ENCODE measurements at regions not wholly inside any gene's neighbourhood (a gene's known extent, or its start where the extent isn't known, plus 50 kb on each side); places are given as distances from the start of the nearest gene placed in this dataset.
"Not testable (repeated sequence)": the region's sequence is repeated elsewhere in the genome, so short reads cannot be mapped to it uniquely, and the experiment has no call there.

DNA sequence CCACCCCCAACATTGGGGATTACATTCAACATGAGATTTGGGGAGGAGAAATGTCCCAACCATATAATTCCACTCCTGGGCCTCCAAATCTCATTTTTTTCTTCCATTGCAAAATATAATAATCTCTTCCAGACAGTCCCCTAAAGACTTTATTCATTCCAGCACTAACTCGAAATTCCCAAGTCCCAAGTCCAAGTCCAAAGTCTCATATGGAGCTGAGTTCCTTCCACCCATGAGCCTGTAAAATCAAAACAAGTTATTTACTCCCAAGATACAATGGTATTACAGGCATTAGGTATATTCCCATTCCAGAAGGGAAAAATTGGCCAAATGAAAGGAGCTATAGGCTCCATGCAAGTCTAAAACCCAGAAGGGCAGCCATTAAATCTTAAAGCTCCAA, 56.7 kb downstream of the P2RY1 start:
- Mint-ChIP-seq H3K9me3 (peaks cover 0 to 7% of the 10 kb centered on the region in 2 donors), H3K36me3 (no peaks in the 10 kb centered on the region), H3K27ac (no peak overlapping the region)
- no peak for DNase-seq (ENCODE audit: low spot score in 2 of 2)
- ATAC-seq, result no peak

GRCh38 chr3:152892446-152892845, 57.5 kb downstream of the P2RY1 start:
- no peak overlapping the region for H3K27ac Mint-ChIP-seq
- no peaks in the 10 kb centered on the region for H3K36me3 Mint-ChIP-seq
- DNase-seq (ENCODE audit: low spot score in 2 of 2) (no peak), ATAC-seq (no peak)
- H3K9me3 Mint-ChIP-seq, result peaks cover 0 to 7% of the 10 kb centered on the region in 2 donors

DNA sequence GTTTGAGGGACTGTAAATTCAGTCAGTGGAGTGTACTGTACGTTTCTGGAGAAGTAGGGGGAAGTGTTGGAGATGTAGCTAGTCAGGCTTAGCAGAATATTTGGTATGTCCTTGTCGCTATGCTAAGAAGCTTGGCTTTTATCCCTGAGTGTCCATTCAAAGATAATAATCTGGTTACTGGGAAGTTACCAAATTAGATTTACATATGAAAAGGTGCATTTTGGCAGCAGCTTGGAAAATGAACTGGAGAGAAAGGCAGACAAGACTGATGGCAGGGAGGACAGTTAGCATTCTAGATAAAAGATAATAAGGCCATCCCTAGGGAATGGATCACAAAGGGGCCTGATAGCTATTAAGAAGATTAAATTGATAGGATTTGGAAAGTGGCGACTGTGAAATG, 58.7 kb downstream of the P2RY1 start:
- Mint-ChIP-seq H3K9me3 (peaks cover 0 to 7% of the 10 kb centered on the region in 2 donors), H3K27ac (no peak overlapping the region), H3K36me3 (no peaks in the 10 kb centered on the region)
- no peak for ATAC-seq
- no peak for DNase-seq (ENCODE audit: low spot score in 2 of 2)

- no peak overlapping the region for H3K27ac Mint-ChIP-seq
- no peaks in the 10 kb centered on the region for H3K36me3 Mint-ChIP-seq
- DNase-seq (ENCODE audit: low spot score in 2 of 2) (no peak), ATAC-seq (no peak)
- H3K9me3 Mint-ChIP-seq, result no peaks in the 10 kb centered on the region
These were observed 64.4 kb downstream of the P2RY1 start for GRCh38 chr3:152899306-152899705.

DNA sequence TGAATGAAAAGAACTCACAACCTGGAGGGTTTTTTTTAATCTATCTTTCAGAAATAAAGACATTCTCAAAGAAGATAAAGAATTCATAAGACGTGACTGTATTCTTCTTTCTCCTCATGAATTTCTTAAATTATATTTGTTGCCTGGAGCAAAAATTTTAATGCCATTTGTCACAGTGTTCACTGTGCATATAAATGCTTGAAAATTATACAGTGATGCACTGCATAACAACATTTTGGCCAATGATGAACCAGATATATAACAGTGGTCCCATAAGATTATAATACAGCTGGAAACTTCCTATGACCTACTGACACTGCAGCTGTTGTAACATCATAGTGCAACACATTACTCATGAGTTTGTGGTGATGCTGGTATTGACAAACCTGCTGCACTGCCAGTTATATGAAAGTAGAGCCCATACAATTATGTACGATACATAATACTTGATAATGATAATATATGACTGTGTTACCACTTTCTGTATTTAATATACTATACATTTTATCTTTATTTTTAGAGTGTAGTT, 67.3 kb downstream of the P2RY1 start:
- Mint-ChIP-seq H3K27ac (no peak overlapping the region), H3K36me3 (no peaks in the 10 kb centered on the region), H3K9me3 (no peaks in the 10 kb centered on the region)
- ATAC-seq (no peak), DNase-seq (ENCODE audit: low spot score in 2 of 2) (no peak)

- DNase-seq (ENCODE audit: low spot score in 2 of 2) (no peak), ATAC-seq (no peak)
- Mint-ChIP-seq H3K27ac (no peak overlapping the region), H3K9me3 (no peaks in the 10 kb centered on the region), H3K36me3 (no peaks in the 10 kb centered on the region)
These were observed 70.7 kb downstream of the P2RY1 start for GRCh38 chr3:152905631-152906030.

GRCh38 chr3:152909180-152909883, 74.4 kb downstream of the P2RY1 start:
- no peak overlapping the region for H3K27ac Mint-ChIP-seq
- ATAC-seq (no peak), DNase-seq (ENCODE audit: low spot score in 2 of 2) (no peak)
- no peaks in the 10 kb centered on the region for H3K9me3 Mint-ChIP-seq
- H3K36me3 Mint-ChIP-seq, result no peaks in the 10 kb centered on the region

DNA sequence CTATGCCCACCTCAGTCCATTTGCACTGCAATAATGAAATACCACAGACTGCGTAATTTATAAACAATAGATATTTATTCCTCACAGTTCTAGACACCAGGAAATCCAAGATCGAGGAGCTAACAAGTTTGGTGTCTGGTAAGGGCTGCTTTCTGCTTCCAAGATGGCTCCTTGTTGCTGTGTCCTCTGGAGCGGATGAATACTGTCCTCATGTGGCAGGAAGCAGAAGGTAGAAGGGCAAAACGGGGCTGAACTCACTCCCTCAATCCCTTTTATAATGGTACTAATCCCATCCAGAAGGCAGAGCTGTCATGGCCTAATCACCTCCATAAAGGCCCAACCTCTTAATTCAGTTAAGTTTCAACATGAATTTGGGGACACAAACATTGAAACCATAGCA, 75.3 kb downstream of the P2RY1 start:
- DNase-seq (ENCODE audit: low spot score in 2 of 2), result no peak
- no peaks in the 10 kb centered on the region for H3K36me3 Mint-ChIP-seq
- no peak overlapping the region for H3K27ac Mint-ChIP-seq
- ATAC-seq, result no peak
- no peaks in the 10 kb centered on the region for H3K9me3 Mint-ChIP-seq

- no peaks in the 10 kb centered on the region for H3K9me3 Mint-ChIP-seq
- H3K27ac Mint-ChIP-seq, result no peak overlapping the region
- ATAC-seq (no peak), DNase-seq (ENCODE audit: low spot score in 2 of 2) (no peak)
- H3K36me3 Mint-ChIP-seq, result no peaks in the 10 kb centered on the region
These were observed 76.0 kb downstream of the P2RY1 start for GRCh38 chr3:152910966-152911365.

GRCh38 chr3:152914743-152915142, 79.8 kb downstream of the P2RY1 start:
- H3K9me3 Mint-ChIP-seq; H3K27ac Mint-ChIP-seq; H3K36me3 Mint-ChIP-seq; ATAC-seq; DNase-seq (ENCODE audit: low spot score in 2 of 2): not testable (repeated sequence)

- Mint-ChIP-seq H3K9me3 (no peaks in the 10 kb centered on the region), H3K27ac (no peak overlapping the region), H3K36me3 (no peaks in the 10 kb centered on the region)
- ATAC-seq, result no peak
- DNase-seq (ENCODE audit: low spot score in 2 of 2), result no peak
These were observed 80.8 kb downstream of the P2RY1 start for GRCh38 chr3:152915695-152916094.

- Mint-ChIP-seq H3K27ac (no peak overlapping the region), H3K36me3 (no peaks in the 10 kb centered on the region), H3K9me3 (no peaks in the 10 kb centered on the region)
- DNase-seq (ENCODE audit: low spot score in 2 of 2), result no peak
- no peak for ATAC-seq
These were observed 81.9 kb downstream of the P2RY1 start for GRCh38 chr3:152916753-152917279.

DNA sequence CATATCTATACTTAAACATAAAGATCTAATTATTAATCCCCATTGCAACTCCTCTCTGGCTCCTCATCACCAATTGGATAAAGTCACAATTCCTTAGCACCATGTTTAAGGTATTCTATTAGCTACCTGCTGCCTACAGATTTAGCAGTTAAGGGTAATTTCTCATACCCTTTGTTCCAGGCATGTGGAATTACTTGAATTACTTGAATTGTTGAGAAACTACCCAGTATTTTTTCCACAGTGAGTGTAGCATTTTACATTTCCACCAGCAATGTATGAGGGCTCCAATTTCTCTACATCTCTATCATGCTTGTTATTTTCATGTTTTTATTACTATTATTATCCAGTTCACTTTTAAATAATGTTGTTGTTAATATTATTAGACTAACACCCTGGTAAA, 86.4 kb downstream of the P2RY1 start:
- H3K9me3 Mint-ChIP-seq, result no peaks in the 10 kb centered on the region
- H3K36me3 Mint-ChIP-seq, result no peaks in the 10 kb centered on the region
- ATAC-seq, result no peak
- no peak for DNase-seq (ENCODE audit: low spot score in 2 of 2)
- no peak overlapping the region for H3K27ac Mint-ChIP-seq

- Mint-ChIP-seq H3K27ac (no peak overlapping the region), H3K36me3 (no peaks in the 10 kb centered on the region), H3K9me3 (no peaks in the 10 kb centered on the region)
- DNase-seq (ENCODE audit: low spot score in 2 of 2) (no peak), ATAC-seq (no peak)
These were observed 87.6 kb downstream of the P2RY1 start for GRCh38 chr3:152922554-152922953.

GRCh38 chr3:152927131-152927530, 92.2 kb downstream of the P2RY1 start:
- DNase-seq (ENCODE audit: low spot score in 2 of 2) (no peak), ATAC-seq (no peak)
- Mint-ChIP-seq H3K27ac (no peak overlapping the region), H3K9me3 (no peaks in the 10 kb centered on the region), H3K36me3 (no peaks in the 10 kb centered on the region)

GRCh38 chr3:152930516-152930915, 95.6 kb downstream of the P2RY1 start:
- no peak overlapping the region for H3K27ac Mint-ChIP-seq
- DNase-seq (ENCODE audit: low spot score in 2 of 2) (no peak), ATAC-seq (no peak)
- no peaks in the 10 kb centered on the region for H3K36me3 Mint-ChIP-seq
- no peaks in the 10 kb centered on the region for H3K9me3 Mint-ChIP-seq

- no peaks in the 10 kb centered on the region for H3K36me3 Mint-ChIP-seq
- ATAC-seq, result no peak
- no peak for DNase-seq (ENCODE audit: low spot score in 2 of 2)
These were observed 102.3 kb downstream of the P2RY1 start for GRCh38 chr3:152937234-152937633.

DNA sequence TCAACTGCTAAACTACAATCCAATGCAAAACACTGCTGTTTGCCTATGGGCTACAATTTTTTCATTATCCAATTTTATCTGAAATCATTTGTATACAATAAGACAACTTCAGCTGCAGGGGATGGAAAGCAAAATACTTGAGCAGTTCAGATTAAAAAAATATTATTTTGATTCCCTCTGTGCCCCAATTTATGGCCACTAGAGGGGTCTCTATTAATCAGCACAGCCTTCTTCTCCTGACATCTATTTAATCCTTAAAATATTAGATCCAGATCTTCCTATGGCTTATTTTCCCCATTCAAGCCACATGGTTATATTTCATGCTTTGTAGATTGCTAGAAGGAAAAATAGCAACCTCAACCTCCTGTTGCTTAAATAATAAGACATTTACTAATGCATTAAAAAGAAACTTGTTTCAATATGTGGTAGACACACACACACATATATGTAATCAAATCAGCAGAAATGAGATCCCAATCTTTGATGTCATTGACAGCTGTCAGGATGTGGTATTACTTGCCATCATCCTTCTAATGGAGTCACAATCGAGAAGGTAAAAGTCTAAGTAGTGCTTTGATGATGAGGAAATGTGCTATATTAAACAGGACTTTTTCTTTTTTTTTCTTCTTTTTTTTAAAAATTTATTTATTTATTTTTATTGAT, 104.2 kb downstream of the P2RY1 start:
- Mint-ChIP-seq H3K27ac (no peak overlapping the region), H3K9me3 (no peaks in the 10 kb centered on the region), H3K36me3 (no peaks in the 10 kb centered on the region)
- DNase-seq (ENCODE audit: low spot score in 2 of 2), result no peak
- no peak for ATAC-seq

More at GRCh38 chr3:152937234-152937633, 102.3 kb downstream of the P2RY1 start:
- no peak overlapping the region for H3K27ac Mint-ChIP-seq
- H3K9me3 Mint-ChIP-seq, result no peaks in the 10 kb centered on the region
